PFSK-1 (cell line): ENCODE measurements at regions not wholly inside any gene's neighbourhood (a gene's known extent, or its start where the extent isn't known, plus 50 kb on each side); places are given as distances from the start of the nearest gene placed in this dataset.

ENCODE experiments used
- FOXP2 ChIP-seq: optimal IDR thresholded peaks from 2 replicates; pipeline ENCODE3; 2011; ENCODE audit warnings: borderline replicate concordance, control low read depth, inconsistent platforms; ENCODE audit not compliant: insufficient read depth; ENCODE audit errors: extremely low read length, extremely low read depth
- POLR2AphosphoS5 ChIP-seq: IDR thresholded peaks from 2 replicates; pipeline ENCODE4 v1.6.1; 2012; ENCODE audit warnings: low read depth, mild to moderate bottlenecking, control low read depth, low read length, moderate library complexity
- SIN3A ChIP-seq: IDR thresholded peaks from 2 replicates; pipeline ENCODE4 v1.6.1; 2012; ENCODE audit warnings: mild to moderate bottlenecking, low read length, moderate library complexity, borderline replicate concordance; ENCODE audit not compliant: insufficient read depth
- TAF1 ChIP-seq: IDR thresholded peaks from 2 replicates; pipeline ENCODE4 v1.6.1; 2012; ENCODE audit warnings: low read length, control low read depth, borderline replicate concordance; ENCODE audit not compliant: insufficient read depth
- TF ChIP-seq, protein P1 (sequence below), 2 experiments: IDR thresholded peaks; 2 replicates each; pipeline versions ENCODE4 v1.6.1 to v1.8.0; 2011 to 2012; ENCODE audit warnings: low read depth in 2 of 2, low read length in 2 of 2, control low read depth in 1 of 2, inconsistent platforms in 1 of 2, mild to moderate bottlenecking in 1 of 2, moderate library complexity in 1 of 2; ENCODE audit not compliant: insufficient read depth in 1 of 2

DNA sequence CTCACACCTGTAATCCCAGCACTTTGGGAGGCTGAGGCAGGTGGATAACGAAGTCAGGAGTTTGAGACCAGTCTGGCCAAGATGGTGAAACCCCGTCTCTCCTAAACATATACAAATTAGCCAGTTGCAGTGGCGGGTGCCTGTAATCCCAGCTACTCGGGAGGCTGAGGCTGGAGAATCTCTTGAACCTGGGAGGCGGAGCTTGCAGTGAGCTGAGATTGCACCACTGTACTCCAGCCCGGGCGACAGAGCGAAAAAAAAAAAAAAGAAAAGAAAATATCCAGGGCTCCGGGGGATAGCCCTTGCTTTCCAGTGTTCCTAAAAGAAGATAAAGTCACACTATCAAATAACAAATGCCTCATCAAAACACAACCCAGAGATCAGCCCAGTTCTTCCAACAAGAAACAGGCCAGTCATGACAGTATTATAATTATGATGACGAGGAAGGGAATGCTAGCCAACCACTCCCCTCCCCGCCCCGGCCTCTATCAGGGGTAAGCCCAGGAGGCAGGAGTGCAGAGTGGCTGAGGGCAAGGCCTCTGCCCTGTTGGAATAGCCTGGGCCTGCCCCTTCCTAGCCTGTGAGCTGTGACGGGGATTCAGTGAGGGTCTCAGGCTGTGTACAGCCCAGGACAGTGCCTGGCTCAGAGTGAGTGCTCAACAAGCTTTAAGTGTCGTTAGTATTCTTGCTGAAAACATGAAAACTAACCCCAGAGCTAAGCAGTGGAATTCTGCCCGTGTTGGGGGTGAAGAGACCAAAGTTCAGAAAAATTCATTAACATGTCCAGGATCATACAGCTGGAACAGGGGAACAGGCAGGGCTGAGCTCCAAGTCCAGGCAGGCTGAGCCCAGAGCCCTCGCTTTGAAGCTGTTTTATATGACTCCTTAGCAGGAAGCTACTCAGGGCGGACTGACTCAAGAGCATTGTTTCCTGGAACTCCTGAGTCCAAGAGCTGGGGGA lies 54.3 kb downstream of the FAM241B start:
- no peak for TF ChIP-seq FOXP2
- no peak for TF ChIP-seq SIN3A
- TF ChIP-seq, protein P1, sequence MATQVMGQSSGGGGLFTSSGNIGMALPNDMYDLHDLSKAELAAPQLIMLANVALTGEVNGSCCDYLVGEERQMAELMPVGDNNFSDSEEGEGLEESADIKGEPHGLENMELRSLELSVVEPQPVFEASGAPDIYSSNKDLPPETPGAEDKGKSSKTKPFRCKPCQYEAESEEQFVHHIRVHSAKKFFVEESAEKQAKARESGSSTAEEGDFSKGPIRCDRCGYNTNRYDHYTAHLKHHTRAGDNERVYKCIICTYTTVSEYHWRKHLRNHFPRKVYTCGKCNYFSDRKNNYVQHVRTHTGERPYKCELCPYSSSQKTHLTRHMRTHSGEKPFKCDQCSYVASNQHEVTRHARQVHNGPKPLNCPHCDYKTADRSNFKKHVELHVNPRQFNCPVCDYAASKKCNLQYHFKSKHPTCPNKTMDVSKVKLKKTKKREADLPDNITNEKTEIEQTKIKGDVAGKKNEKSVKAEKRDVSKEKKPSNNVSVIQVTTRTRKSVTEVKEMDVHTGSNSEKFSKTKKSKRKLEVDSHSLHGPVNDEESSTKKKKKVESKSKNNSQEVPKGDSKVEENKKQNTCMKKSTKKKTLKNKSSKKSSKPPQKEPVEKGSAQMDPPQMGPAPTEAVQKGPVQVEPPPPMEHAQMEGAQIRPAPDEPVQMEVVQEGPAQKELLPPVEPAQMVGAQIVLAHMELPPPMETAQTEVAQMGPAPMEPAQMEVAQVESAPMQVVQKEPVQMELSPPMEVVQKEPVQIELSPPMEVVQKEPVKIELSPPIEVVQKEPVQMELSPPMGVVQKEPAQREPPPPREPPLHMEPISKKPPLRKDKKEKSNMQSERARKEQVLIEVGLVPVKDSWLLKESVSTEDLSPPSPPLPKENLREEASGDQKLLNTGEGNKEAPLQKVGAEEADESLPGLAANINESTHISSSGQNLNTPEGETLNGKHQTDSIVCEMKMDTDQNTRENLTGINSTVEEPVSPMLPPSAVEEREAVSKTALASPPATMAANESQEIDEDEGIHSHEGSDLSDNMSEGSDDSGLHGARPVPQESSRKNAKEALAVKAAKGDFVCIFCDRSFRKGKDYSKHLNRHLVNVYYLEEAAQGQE (IDR thresholded peaks at IDR 0.05; ENCODE audit: insufficient read depth in 1 of 2, low read depth in 2 of 2, low read length in 2 of 2): no peak
- no peak for TF ChIP-seq POLR2AphosphoS5
- no peak for TF ChIP-seq TAF1

DNA sequence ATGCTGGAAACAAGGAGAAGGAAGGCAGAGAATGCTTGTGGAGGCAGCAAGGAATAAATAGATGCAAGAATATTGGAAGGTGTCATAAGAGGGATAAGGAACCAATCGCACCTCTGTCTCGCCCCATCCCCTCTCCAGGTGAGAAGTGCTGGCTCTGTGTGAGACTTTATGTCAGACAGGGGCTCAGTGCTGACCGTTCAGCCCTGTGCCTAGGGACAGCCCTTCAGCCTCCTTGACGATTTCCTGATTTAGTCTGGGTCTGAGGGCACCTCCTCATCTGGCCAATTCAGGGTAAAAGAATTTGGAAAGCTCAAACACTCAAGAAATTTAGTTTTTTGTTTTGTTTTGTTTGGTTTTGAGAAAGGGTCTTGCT lies 54.9 kb downstream of the FAM241B start:
- TF ChIP-seq TAF1 (no peak), FOXP2 (no peak), SIN3A (no peak), POLR2AphosphoS5 (no peak)
- TF ChIP-seq, protein P1 (IDR thresholded peaks at IDR 0.05; ENCODE audit: insufficient read depth in 1 of 2, low read depth in 2 of 2, low read length in 2 of 2): no peak

DNA sequence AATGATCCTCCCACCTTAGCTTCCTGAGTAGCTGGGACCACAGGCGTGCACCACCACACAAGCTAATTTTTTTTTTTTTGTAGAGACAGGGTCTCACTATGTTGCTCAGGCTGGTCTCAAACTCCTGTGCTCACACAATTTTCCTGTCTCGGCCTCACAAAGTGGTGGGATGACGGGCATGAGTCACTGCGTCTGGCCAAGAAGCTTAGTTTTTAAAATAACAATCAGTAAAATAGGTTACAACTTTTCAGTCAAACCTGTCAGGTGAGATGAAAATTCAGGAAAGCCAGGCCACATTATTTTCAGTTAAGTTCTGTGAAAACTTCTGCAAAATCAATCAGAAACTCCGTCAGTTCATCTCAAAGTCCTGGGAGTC lies 55.4 kb downstream of the FAM241B start:
- no peak for TF ChIP-seq FOXP2
- TF ChIP-seq TAF1: no peak
- TF ChIP-seq, protein P1 (IDR thresholded peaks at IDR 0.05; ENCODE audit: insufficient read depth in 1 of 2, low read depth in 2 of 2, low read length in 2 of 2): no peak
- no peak for TF ChIP-seq SIN3A
- no peak for TF ChIP-seq POLR2AphosphoS5

DNA sequence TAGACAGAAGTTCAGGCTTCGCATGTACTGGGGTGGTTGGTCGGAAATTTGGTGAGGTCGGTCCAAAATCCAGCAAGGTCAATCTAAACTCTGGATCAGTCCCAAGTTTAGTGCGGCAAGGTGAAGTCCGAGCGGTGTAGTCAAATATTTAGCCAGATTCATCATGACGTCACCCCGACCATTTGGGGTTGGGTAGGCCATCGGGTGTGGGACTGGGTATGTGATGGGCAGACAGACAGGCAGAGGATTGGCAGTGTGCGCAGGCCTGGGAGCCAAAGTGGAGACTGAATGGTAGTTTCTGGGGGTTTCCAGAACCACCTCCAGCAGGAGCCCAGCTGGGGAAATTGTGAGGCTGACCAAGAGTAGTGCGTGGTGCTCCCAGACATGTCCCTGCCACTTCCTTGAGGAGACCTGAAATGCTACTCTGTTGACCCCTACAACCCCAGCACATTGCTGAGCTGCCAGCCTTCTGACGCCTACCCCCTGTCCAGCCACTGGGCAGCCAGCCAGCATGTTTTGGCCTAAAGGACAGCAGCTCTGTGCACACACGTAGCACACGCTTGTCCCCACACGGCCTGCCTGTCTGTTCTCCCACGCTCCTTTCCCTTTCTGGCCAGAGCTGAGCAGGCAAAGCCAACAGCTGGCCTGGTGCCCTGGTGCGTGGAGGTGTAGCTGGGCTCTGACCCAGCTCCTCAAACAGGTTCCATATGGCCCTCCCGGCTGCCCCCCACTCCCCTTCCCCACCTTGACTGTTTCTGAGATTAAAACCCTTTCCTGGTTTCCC lies 55.9 kb downstream of the FAM241B start:
- TF ChIP-seq TAF1: no peak
- no peak for TF ChIP-seq SIN3A
- TF ChIP-seq FOXP2: no peak
- TF ChIP-seq, protein P1 (IDR thresholded peaks at IDR 0.05; ENCODE audit: insufficient read depth in 1 of 2, low read depth in 2 of 2, low read length in 2 of 2): no peak
